ACC112 (cell line): ENCODE measurements at regions not wholly inside any gene's neighbourhood (a gene's known extent, or its start where the extent isn't known, plus 50 kb on each side); places are given as distances from the start of the nearest gene placed in this dataset.

Experiments
- H2AFZ ChIP-seq: fragments of 200-600 bp; sonication (generic); one replicate; pipeline ENCODE4 v1.6.0; 2017; ENCODE audit warnings: antibody characterized with exemption, low read length; ENCODE audit not compliant: unreplicated experiment
- H3K27ac ChIP-seq: fragments of 200-600 bp; sonication (generic); 2 replicates; pipeline ENCODE4 v1.5.1; 2014; ENCODE audit warnings: low read depth, mild to moderate bottlenecking, antibody characterized with exemption, low read length, moderate library complexity
- H3K27me3 ChIP-seq: fragments of 200-600 bp; sonication (generic); 2 replicates; pipeline ENCODE4 v1.6.1; 2014; ENCODE audit warnings: mild to moderate bottlenecking, antibody characterized with exemption, low read length, moderate library complexity, mixed read lengths; ENCODE audit not compliant: insufficient read depth
- H3K36me3 ChIP-seq: fragments of 200-600 bp; sonication (generic); 2 replicates; pipeline ENCODE4 v1.6.1; 2016; ENCODE audit warnings: mild to moderate bottlenecking, antibody characterized with exemption, low read length, moderate library complexity, mixed read lengths; ENCODE audit not compliant: insufficient read depth
- H3K4me1 ChIP-seq: fragments of 200-600 bp; sonication (generic); one replicate; pipeline ENCODE4 v1.6.1; 2016; ENCODE audit warnings: low read length, mixed read lengths; ENCODE audit not compliant: insufficient read depth, unreplicated experiment, control insufficient read depth
- H3K4me3 ChIP-seq: fragments of 200-600 bp; sonication (generic); 2 replicates; pipeline ENCODE4 v1.5.1; 2014; ENCODE audit warnings: mild to moderate bottlenecking, low read depth, low read length
- H3K79me2 ChIP-seq: fragments of 200-600 bp; sonication (generic); one replicate; pipeline ENCODE4 v1.6.0; 2016; ENCODE audit warnings: low read length; ENCODE audit not compliant: control insufficient read depth, unreplicated experiment, insufficient read depth

DNA sequence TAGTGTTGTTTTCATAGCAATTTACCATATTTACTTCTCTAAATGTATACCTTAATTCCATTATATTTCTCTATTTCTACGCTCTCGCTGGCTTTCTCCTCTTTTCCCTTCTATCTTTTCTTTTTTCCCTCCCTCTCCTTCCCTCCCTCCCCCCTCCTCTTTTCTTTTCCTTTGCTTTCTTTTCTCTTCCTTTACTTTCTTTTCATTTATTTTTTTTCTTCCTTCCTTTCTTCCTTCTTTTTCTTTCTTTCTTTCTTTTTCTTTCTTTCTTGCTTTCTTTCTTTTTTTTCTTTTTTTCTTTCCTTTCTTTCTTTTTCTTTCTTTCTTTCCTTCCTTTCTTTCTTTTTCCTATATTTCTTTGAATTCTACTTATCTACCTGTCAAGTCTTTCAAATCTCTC is 533.0 kb upstream of the POT1 start:
- H3K36me3 ChIP-seq, result no peaks in the 10 kb centered on the region
- H2AFZ ChIP-seq, result no peak overlapping the region
- H3K79me2 ChIP-seq, result no peaks in the 10 kb centered on the region
- no peaks in the 10 kb centered on the region for H3K27me3 ChIP-seq
- H3K4me3 ChIP-seq, result no peak overlapping the region
- H3K4me1 ChIP-seq, result no peaks in the 10 kb centered on the region
- H3K27ac ChIP-seq, result no peak overlapping the region

DNA sequence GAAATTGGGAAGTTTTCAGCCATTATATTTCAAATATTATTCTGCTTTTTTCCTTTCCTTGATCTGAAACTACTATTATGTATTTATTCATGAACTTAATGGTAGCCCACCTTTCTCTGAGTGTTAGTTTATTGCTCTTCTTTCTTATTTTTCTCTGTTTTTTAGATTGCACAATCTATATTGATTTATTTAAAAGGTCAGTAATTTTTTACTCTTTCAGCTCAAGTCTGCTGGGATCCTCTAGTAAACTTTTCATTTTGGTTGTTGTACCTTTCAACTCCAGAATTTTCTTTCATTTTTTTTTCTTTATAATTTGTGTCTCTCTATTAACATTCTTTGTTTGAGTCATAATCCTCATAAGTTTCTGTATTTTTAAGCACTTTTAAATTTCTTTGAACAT is 529.4 kb upstream of the POT1 start:
- Histone ChIP-seq H3K27ac (no peak overlapping the region), H3K27me3 (no peaks in the 10 kb centered on the region), H3K4me3 (no peak overlapping the region), H2AFZ (no peak overlapping the region), H3K4me1 (no peaks in the 10 kb centered on the region), H3K36me3 (no peaks in the 10 kb centered on the region), H3K79me2 (no peaks in the 10 kb centered on the region)

DNA sequence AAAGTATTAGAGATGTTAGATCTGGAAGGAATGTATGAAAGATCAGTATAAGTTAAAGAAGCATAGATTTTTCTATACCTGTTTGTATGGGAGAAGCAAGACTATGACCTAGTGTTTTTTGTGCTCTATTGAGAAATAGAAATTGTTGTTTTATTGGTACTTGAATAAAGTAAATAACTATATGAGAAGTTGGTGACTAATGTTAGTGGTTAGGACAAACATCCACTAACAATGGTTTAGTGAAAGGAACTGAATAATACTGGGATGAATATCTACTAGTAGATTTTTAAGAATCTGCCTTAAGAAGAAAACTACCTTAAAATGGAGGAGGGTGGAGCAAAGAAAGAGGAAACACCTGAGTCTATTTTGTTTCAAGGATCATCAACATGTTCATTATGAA is 521.1 kb upstream of the POT1 start:
- Histone ChIP-seq H3K27me3 (no peaks in the 10 kb centered on the region), H3K27ac (no peak overlapping the region), H2AFZ (no peak overlapping the region), H3K4me3 (no peak overlapping the region), H3K36me3 (no peaks in the 10 kb centered on the region), H3K4me1 (no peaks in the 10 kb centered on the region), H3K79me2 (no peaks in the 10 kb centered on the region)

DNA sequence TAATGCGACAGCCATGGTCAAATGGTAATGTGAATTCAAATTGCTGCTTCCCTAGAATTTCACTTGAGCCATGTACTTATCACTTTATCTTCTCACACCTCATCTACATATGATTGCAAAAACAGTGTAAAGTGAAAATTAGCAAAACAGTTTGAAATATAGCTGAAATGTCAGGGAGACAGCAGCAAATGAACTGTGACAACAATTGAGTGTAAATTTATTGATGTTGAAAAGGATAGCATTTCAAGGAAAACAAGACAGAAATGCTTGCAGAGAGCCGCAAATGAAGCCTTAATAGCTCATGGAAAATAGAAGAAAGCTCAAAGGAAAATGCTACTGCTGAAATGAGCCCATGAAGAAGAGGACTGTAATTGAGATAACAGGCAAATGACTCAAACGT is 516.2 kb upstream of the POT1 start:
- Histone ChIP-seq H3K4me1 (no peaks in the 10 kb centered on the region), H3K36me3 (no peaks in the 10 kb centered on the region), H2AFZ (no peak overlapping the region)

DNA sequence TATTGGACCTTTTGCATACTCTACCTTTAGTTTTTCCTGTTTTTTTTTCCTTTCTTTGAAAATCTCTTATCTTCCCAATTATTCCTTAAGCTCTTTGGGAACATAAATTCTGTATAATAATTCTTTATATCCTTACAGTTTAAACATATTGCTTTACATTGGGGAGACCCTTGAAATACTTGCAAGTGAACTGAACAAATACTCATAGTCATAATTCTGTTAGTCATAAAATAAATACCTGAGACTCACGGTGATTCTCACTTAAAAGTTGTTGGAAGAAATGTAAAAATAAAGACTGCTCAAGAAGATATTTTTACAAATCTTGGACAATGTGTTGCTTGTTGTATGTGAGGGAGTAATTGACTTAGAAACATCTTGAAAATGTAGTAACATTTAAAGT is 515.2 kb upstream of the POT1 start:
- H3K79me2 ChIP-seq, result no peaks in the 10 kb centered on the region
- no peaks in the 10 kb centered on the region for H3K27me3 ChIP-seq
- no peaks in the 10 kb centered on the region for H3K36me3 ChIP-seq
- H2AFZ ChIP-seq, result no peak overlapping the region
- H3K4me1 ChIP-seq, result no peaks in the 10 kb centered on the region
- no peak overlapping the region for H3K4me3 ChIP-seq
- H3K27ac ChIP-seq, result no peak overlapping the region

More for the DNA sequence above, 516.2 kb upstream of the POT1 start:
- H3K4me3 ChIP-seq, result no peak overlapping the region
- H3K79me2 ChIP-seq, result no peaks in the 10 kb centered on the region
- no peak overlapping the region for H3K27ac ChIP-seq
- H3K27me3 ChIP-seq, result no peaks in the 10 kb centered on the region

DNA sequence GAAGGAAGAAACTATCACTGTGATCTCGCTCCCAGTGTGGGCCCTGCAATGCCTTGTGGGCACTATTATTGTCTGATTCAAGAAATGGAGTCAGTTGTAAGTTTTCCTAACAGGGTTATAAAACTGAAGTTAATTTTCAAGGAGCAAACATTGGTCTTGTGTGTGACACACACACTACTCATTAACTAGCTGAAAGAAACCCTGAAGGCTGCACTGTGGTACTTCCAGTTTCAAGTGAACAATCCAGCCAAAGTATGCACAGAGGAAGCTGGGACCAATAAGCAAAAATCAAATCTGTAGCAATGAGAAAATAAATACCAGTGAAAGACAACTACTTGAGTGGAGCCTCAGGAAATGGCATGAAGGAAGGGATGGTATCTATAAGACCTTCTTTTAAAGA is 506.6 kb upstream of the POT1 start:
- Histone ChIP-seq H3K4me3 (no peak overlapping the region), H3K36me3 (no peaks in the 10 kb centered on the region), H3K79me2 (no peaks in the 10 kb centered on the region), H3K4me1 (no peaks in the 10 kb centered on the region), H2AFZ (no peak overlapping the region), H3K27me3 (no peaks in the 10 kb centered on the region), H3K27ac (no peak overlapping the region)

DNA sequence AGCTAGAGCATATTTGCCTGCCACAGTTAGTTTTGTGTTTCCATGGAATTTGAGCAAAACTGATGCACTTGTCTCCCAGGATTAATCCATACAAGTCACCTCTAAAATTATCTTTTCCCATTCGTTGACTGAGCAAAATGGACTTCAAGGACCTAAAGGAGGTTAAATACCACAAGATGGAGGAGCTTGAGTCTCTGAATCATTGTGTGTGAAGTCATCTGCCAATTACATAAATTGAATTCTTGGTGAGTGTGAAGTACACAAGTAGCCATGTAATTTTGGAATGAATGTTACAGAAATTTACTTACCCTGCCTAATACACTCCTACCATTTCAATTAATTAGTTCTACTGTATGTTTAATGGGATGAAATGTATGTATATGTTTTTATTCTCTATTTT is 501.7 kb upstream of the POT1 start:
- Histone ChIP-seq H3K36me3 (no peaks in the 10 kb centered on the region), H3K4me1 (no peaks in the 10 kb centered on the region)

DNA sequence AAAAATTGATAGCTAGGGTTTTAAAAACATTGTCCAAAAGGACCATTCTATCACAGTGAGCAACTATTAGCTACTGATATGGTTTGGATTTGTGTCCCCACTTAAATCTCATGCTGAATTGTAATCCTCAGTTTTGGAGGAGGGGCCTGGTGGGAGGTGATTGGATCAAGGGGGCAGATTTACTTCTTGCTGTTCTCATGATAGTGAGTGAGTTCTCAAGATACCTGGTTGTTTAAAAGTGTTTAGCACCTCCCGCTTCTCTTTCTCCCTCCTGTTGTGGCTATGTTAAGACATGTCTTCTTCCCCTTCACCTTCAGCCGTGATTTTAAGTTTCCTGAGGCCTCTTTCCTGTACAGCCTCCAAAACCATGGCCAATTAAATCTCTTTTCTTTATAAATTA is 500.4 kb upstream of the POT1 start:
- Histone ChIP-seq H3K27me3 (no peaks in the 10 kb centered on the region), H3K27ac (no peak overlapping the region), H3K4me1 (no peaks in the 10 kb centered on the region), H3K36me3 (no peaks in the 10 kb centered on the region), H3K4me3 (no peak overlapping the region), H3K79me2 (no peaks in the 10 kb centered on the region), H2AFZ (no peak overlapping the region)

More for the DNA sequence above, 501.7 kb upstream of the POT1 start:
- Histone ChIP-seq H3K27ac (no peak overlapping the region), H3K79me2 (no peaks in the 10 kb centered on the region), H3K27me3 (no peaks in the 10 kb centered on the region), H2AFZ (no peak overlapping the region), H3K4me3 (no peak overlapping the region)

DNA sequence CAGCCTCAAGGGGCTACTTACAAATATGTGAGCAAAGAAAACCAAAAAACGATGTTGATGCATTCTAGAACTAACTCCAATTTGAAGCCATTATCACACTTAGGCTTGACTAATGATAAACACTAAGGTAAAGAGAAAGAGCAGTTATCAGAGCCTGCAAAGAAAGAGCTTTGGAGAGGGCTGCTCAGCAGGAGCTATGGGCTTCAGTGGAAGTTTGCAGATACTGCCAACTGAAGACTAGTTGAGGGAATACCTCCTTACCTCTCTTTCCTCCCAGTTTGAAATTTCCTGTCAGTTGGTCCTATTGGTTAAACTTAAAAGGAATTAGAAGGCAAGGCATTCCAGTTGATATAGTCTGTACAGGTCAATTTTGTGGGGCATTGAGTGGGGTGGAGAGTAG is 498.1 kb upstream of the POT1 start:
- Histone ChIP-seq H3K4me1 (no peaks in the 10 kb centered on the region), H2AFZ (no peak overlapping the region), H3K27me3 (no peaks in the 10 kb centered on the region), H3K27ac (no peak overlapping the region), H3K36me3 (no peaks in the 10 kb centered on the region), H3K79me2 (no peaks in the 10 kb centered on the region), H3K4me3 (no peak overlapping the region)

DNA sequence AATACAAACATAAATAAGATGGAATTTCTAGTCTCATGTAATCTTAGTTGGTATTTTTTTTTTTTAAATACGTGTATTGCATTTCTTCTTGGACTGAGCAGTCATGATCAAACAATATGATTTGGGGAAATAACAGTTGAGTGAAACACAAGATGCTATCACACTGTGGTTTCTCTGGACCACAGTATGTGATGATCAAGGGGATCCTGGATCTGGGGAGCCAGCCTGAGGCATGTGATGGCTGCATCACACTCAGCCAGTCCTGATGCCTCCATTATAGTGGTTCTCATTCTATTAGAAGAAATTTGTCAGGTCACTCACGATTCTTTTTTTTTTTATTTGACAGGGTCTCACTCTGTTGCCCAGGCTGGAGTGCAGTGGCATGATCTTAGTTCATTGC is 495.9 kb upstream of the POT1 start:
- Histone ChIP-seq H3K27me3 (no peaks in the 10 kb centered on the region), H3K27ac (no peak overlapping the region), H2AFZ (no peak overlapping the region), H3K4me3 (no peak overlapping the region), H3K4me1 (no peaks in the 10 kb centered on the region), H3K36me3 (no peaks in the 10 kb centered on the region), H3K79me2 (no peaks in the 10 kb centered on the region)

DNA sequence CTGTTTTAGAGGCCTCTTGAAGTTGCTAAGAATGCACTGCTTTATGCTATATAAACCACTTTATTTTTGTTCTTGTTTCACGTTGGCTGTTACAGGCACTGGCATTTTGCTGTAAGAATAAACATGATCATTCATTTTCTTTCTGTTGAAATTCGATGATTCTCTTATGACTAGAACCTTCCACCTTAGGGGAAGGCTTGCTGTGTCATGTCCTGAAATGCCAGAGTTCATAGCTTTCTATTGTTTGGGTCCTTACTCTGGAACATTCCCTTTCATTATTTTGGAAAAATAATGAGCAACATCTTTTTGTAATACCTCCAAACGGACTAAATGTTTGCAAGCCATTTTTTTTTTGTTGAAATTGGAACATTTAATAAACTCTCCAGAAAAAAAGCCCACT is 495.1 kb upstream of the POT1 start:
- no peaks in the 10 kb centered on the region for H3K27me3 ChIP-seq
- no peaks in the 10 kb centered on the region for H3K4me1 ChIP-seq
- no peak overlapping the region for H2AFZ ChIP-seq
- no peaks in the 10 kb centered on the region for H3K36me3 ChIP-seq
- H3K27ac ChIP-seq, result 0 out of 2 replicates have a peak overlapping the region, but pooled peaks have one; percentile 31
- no peaks in the 10 kb centered on the region for H3K79me2 ChIP-seq
- H3K4me3 ChIP-seq, result no peak overlapping the region
